Memory B cell (primary cell): ENCODE measurements at regions not wholly inside any gene's neighbourhood (a gene's known extent, or its start where the extent isn't known, plus 50 kb on each side); places are given as distances from the start of the nearest gene placed in this dataset.

ENCODE experiments used
- ATAC-seq: fragments of 150-1000 bp; cut with Tn5 transposase; 2 replicates; pipeline ENCODE4 v1.10.0; 2021; ENCODE audit warnings: low read depth, mild to moderate bottlenecking, moderate library complexity
- DNase-seq, 2 donors: peaks; one replicate each; pipeline ENCODE4 v3.0.0; 2022; ENCODE audit warnings: low spot score in 2 of 2
- H3K27ac Mint-ChIP-seq: one replicate; pipeline ENCODE4 v1.8.0; 2022; ENCODE audit warnings: mild to moderate bottlenecking, moderate library complexity, mixed read lengths
- H3K27me3 Mint-ChIP-seq: one replicate; pipeline ENCODE4 v1.8.0; 2022; ENCODE audit warnings: mixed read lengths
- H3K36me3 Mint-ChIP-seq: one replicate; pipeline ENCODE4 v1.8.0; 2022; ENCODE audit warnings: mild to moderate bottlenecking, mixed read lengths
- H3K4me1 Mint-ChIP-seq: one replicate; pipeline ENCODE4 v1.8.0; 2022; ENCODE audit warnings: mixed read lengths
- H3K4me3 Mint-ChIP-seq: one replicate; pipeline ENCODE4 v1.8.0; 2022; ENCODE audit warnings: mild to moderate bottlenecking, moderate library complexity, mixed read lengths
- H3K9me3 Mint-ChIP-seq: one replicate; pipeline ENCODE4 v1.8.0; 2022; ENCODE audit warnings: mixed read lengths

DNA sequence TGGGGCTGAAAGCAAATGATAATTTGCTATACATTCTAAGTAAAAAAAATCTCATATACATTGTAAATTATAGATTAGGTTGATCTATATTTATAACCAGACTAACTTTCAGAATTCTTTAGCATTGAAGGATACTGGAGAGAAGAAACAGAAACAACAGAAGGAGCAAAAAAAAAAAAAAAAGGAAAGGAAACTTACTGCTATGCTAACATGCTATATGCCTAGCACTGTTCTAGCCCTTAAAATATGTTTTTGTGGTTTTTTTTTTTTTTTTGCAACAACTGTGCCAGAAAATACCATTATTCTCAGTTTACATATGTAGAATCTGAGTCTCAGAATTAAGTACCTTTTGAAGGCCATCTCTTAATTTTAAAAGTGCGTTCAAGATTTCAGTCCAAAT lies 204.9 kb upstream of the MC4R start:
- H3K36me3 Mint-ChIP-seq = no peaks in the 10 kb centered on the region
- DNase-seq = no peak
- ATAC-seq = no peak
- no peak overlapping the region for H3K4me3 Mint-ChIP-seq
- H3K27me3 Mint-ChIP-seq = peaks cover 1% of the 10 kb centered on the region
- no peaks in the 10 kb centered on the region for H3K4me1 Mint-ChIP-seq
- peaks cover 5% of the 10 kb centered on the region for H3K9me3 Mint-ChIP-seq
- H3K27ac Mint-ChIP-seq = no peak overlapping the region

DNA sequence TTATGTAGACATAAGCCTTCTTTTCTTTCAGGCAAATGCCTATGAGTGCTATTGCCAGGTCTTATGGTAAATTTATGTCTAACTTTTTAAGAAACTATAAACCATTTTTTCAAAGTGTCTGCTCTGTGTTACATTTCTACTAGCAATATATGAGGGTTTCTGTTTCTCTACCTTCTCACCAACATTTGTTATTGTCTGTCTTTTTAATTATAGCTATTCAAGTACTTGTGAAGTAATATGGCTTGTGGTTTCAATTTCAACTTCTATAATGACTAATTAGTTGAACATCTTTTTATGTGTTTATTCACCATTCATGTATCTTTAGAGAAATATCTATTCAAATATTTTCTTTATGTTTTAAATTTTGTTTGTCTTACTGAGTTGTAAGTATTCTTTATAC lies 213.1 kb upstream of the MC4R start:
- no peak for ATAC-seq
- DNase-seq = no peak
- Mint-ChIP-seq H3K36me3 (no peaks in the 10 kb centered on the region), H3K9me3 (peaks cover 5% of the 10 kb centered on the region), H3K27me3 (no peaks in the 10 kb centered on the region), H3K4me1 (no peaks in the 10 kb centered on the region), H3K27ac (no peak overlapping the region), H3K4me3 (no peak overlapping the region)

DNA sequence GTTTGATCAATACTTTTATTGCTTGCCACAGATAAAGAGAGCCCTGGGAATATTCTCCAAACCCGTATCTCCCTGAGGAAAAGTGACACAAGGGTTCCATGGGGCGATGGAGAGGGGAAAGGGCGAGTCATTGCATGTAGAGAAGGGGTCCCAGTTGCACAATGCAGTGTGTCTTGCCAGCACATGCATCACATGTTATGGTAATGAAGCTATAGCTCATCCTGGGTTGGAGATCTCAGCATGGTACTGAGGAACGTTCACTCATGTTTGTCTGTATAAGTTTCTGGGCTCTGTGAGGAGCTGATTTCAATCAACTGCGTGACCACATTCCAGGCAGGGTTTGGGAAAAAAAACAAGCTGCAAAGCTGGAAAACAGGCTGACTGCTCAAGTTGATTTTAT lies 220.7 kb upstream of the MC4R start:
- Mint-ChIP-seq H3K9me3 (no peaks in the 10 kb centered on the region), H3K36me3 (no peaks in the 10 kb centered on the region), H3K27me3 (peaks cover 2% of the 10 kb centered on the region), H3K27ac (no peak overlapping the region), H3K4me1 (no peaks in the 10 kb centered on the region), H3K4me3 (no peak overlapping the region)
- no peak for ATAC-seq
- DNase-seq = no peak

DNA sequence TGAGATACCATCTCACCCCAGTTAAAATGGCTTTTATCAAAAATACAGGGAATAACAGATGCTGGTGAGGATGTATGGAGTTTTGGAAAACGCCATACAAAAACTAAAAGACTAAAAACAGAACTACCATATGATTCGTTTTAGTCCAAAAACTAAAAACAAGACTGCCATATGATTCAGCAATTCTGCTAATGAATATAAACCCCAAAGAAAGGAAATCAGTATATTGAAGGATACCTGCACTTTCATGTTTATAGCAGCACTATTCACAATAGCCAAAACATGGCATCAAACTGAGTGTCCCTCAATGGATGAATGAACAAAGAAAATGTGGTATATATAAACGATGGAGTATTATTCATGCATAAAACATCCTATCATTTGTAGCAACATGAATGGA lies 224.4 kb upstream of the MC4R start:
- Mint-ChIP-seq H3K4me3 (no peak overlapping the region), H3K9me3 (no peaks in the 10 kb centered on the region), H3K27me3 (peaks cover 2% of the 10 kb centered on the region), H3K4me1 (no peaks in the 10 kb centered on the region), H3K27ac (no peak overlapping the region), H3K36me3 (no peaks in the 10 kb centered on the region)
- ATAC-seq = no peak
- no peak for DNase-seq

DNA sequence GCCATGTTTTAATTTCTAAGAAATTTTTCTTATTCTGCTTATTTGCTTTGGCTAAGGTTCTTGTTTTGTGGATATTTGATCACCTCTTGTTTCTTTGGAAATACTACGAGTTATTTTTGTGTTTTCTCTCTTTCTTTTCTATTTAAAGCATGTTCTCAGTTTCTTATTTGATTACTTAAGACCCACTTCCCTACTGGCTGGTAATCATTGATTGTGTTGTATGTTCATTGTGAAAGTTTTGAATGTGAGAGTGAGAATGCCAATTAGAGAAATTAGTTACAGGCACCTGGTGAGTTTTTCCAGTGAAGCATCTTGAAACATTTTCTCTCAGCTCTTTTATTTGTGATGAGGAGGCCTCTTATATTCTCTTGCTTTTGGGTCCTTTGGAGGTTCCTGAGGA lies 226.7 kb upstream of the MC4R start:
- ATAC-seq = no peak
- DNase-seq = no peak
- H3K36me3 Mint-ChIP-seq = no peaks in the 10 kb centered on the region
- no peaks in the 10 kb centered on the region for H3K4me1 Mint-ChIP-seq
- no peaks in the 10 kb centered on the region for H3K9me3 Mint-ChIP-seq
- H3K27ac Mint-ChIP-seq = no peak overlapping the region
- H3K4me3 Mint-ChIP-seq = no peak overlapping the region
- H3K27me3 Mint-ChIP-seq = no peaks in the 10 kb centered on the region

DNA sequence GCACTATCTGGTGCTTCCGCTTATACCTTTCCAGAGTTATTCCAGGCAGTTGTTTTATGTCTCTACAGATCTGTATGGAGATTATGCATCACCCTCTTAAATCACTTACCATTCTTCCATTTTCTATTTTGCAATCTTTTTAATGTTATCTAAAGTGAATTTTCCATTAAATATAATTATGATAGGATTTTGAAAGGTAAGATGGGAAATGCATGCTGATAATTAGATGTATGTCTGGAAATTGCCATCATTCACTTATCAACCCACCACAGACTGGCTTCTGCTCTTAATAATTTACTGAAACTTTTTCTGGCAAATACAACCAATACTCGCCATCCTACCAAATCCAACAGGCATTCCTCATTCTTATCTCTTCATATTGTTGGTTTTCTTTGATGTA lies 227.4 kb upstream of the MC4R start:
- DNase-seq (no peak), ATAC-seq (no peak)
- no peaks in the 10 kb centered on the region for H3K36me3 Mint-ChIP-seq
- no peaks in the 10 kb centered on the region for H3K9me3 Mint-ChIP-seq
- no peak overlapping the region for H3K4me3 Mint-ChIP-seq
- no peak overlapping the region for H3K27ac Mint-ChIP-seq
- no peaks in the 10 kb centered on the region for H3K27me3 Mint-ChIP-seq
- H3K4me1 Mint-ChIP-seq = no peaks in the 10 kb centered on the region

DNA sequence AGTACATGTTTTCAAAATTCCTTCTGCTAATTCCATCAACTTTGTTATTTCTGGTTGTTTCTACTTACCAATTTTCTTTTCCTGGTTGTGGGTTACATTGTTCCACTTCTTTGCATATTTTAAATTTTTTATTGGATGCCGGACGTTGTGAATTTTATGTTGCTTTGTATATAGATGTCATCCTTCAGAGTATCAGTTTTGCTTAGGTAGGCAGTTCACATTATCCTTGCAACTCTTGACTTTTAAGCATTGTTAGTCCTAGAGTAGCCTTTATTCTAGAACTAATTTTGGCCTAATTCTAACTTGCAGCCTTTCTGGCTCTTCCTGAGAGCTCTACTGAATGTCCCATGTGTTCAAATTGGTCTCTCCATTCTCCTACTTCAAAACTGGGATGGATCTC lies 228.7 kb upstream of the MC4R start:
- Mint-ChIP-seq H3K27me3 (no peaks in the 10 kb centered on the region), H3K9me3 (no peaks in the 10 kb centered on the region), H3K4me1 (no peaks in the 10 kb centered on the region), H3K4me3 (no peak overlapping the region), H3K27ac (no peak overlapping the region), H3K36me3 (no peaks in the 10 kb centered on the region)
- DNase-seq (no peak), ATAC-seq (no peak)

DNA sequence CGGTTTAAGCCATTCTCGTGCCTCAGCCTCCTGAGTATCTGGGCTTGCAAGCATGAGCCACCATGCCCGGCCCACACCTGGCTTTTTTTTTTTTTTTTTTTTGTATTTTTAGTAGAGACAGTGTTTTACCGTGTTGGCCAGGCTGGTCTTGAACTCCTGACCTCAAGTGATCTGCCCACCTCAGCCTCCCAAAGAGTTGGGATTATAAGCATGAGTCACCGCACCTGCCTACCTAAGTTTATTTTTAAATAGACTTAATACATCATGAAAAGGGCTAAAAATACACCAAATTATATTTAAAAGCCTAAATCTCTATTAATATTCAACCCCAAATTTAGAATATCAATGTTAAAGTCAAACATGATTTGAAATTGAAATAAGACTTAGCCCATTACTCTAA lies 250.8 kb upstream of the MC4R start:
- ATAC-seq = no peak
- Mint-ChIP-seq H3K36me3 (no peaks in the 10 kb centered on the region), H3K4me3 (no peak overlapping the region), H3K4me1 (no peaks in the 10 kb centered on the region), H3K27ac (no peak overlapping the region), H3K27me3 (no peaks in the 10 kb centered on the region), H3K9me3 (no peaks in the 10 kb centered on the region)
- no peak for DNase-seq

DNA sequence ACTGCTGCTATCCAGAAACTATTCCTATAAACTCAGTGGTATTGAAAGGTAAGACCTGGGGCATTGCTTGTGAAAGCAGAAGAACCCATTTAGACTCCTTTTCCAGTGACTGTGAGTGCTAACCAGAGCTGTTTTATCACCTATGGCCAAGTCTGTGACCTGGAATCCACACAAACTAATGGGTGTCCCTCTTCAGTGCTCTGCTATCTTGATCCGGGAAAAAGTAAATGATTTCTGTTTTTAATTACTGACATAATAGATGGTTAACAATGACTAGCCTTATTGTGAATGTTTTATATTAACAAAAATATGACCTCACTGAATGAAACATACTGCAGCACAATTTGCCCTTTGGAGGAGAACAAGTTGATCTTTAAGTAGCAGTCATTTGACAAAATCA lies 251.6 kb upstream of the MC4R start:
- Mint-ChIP-seq H3K4me3 (no peak overlapping the region), H3K27ac (no peak overlapping the region), H3K27me3 (no peaks in the 10 kb centered on the region), H3K9me3 (no peaks in the 10 kb centered on the region), H3K4me1 (no peaks in the 10 kb centered on the region), H3K36me3 (no peaks in the 10 kb centered on the region)
- no peak for DNase-seq
- ATAC-seq = no peak

DNA sequence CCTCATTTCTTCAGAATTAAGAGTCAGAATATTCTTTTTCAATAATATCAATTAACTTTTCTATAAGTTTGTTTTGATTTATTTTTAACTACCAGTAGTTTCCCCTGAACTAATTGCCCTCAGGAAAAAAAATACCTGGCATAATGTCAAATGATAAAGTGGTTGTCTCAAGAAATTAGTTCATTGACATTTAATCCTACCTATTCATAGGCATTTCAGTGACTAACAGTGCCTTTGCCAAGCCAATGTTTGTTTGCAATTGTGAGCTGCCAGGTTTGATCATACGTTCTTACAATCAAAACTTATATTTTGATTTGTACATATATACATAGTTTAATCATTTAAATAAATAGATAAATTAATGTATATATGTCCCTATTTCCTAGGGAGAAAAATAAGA lies 267.3 kb upstream of the MC4R start:
- H3K9me3 Mint-ChIP-seq = peaks cover 3% of the 10 kb centered on the region
- no peaks in the 10 kb centered on the region for H3K4me1 Mint-ChIP-seq
- no peak for ATAC-seq
- DNase-seq = no peak
- H3K27me3 Mint-ChIP-seq = no peaks in the 10 kb centered on the region
- H3K36me3 Mint-ChIP-seq = no peaks in the 10 kb centered on the region
- no peak overlapping the region for H3K4me3 Mint-ChIP-seq
- no peak overlapping the region for H3K27ac Mint-ChIP-seq

DNA sequence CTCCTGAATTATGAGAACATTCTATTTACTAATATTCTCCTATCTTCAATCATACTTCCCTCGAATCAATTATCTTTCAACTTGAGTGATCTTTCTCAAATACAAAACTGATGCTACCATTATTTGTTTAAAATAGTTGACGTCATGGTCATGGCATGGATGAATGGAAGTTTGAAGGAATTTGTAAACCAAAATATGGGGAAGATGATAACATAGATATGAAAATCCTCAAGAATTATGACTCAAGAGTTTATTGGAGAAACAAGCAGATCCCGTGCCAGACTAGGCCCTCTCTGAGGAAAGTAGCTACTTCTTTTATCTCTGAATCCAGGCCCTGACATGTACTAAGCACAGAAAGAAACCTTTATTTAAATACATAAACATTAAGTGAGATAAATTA lies 270.4 kb upstream of the MC4R start:
- H3K9me3 Mint-ChIP-seq = no peaks in the 10 kb centered on the region
- no peak for DNase-seq
- H3K4me1 Mint-ChIP-seq = no peaks in the 10 kb centered on the region
- H3K4me3 Mint-ChIP-seq = no peak overlapping the region
- H3K27ac Mint-ChIP-seq = no peak overlapping the region
- ATAC-seq = no peak
- H3K27me3 Mint-ChIP-seq = no peaks in the 10 kb centered on the region
- no peaks in the 10 kb centered on the region for H3K36me3 Mint-ChIP-seq

DNA sequence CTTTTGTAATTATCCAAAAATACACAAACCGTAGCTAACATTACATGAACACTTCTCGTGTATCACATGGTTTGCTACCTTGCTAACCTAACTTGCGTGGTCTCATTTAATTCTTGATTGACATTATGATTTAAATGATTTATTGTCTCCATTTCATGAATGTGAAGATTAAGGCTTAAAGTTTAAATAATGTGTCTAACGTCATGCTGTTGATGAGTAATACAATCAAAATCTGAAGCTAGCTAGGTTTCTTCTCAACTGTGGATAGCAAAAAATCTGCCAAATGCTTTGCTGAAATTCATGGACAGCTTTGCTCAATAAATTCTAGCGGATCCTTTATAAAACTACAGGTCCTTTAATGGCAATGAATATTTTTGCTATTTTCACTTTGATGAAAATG lies 274.1 kb upstream of the MC4R start:
- Mint-ChIP-seq H3K27me3 (no peaks in the 10 kb centered on the region), H3K9me3 (no peaks in the 10 kb centered on the region), H3K4me3 (no peak overlapping the region), H3K27ac (no peak overlapping the region), H3K4me1 (no peaks in the 10 kb centered on the region), H3K36me3 (no peaks in the 10 kb centered on the region)
- DNase-seq (no peak), ATAC-seq (no peak)

DNA sequence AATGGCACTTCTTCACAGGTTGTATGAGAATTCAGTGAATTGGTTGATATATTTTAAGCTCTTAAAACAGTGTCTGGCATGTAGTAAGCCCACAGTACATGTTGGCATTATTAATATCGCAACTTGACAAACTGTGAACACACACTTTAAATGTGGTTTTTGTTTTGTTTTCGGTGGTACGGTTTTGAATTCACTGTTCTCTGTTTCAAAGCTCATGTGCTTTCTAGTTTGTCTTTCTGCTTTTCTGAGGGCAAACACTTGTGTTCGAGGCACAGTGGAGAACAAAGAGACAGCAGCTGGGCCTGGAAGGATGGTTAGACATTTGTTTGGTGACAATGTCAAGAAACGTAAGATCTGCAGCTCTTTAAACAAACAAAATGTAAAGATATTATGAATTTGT lies 276.5 kb upstream of the MC4R start:
- no peaks in the 10 kb centered on the region for H3K9me3 Mint-ChIP-seq
- no peak overlapping the region for H3K4me3 Mint-ChIP-seq
- H3K4me1 Mint-ChIP-seq = no peaks in the 10 kb centered on the region

DNA sequence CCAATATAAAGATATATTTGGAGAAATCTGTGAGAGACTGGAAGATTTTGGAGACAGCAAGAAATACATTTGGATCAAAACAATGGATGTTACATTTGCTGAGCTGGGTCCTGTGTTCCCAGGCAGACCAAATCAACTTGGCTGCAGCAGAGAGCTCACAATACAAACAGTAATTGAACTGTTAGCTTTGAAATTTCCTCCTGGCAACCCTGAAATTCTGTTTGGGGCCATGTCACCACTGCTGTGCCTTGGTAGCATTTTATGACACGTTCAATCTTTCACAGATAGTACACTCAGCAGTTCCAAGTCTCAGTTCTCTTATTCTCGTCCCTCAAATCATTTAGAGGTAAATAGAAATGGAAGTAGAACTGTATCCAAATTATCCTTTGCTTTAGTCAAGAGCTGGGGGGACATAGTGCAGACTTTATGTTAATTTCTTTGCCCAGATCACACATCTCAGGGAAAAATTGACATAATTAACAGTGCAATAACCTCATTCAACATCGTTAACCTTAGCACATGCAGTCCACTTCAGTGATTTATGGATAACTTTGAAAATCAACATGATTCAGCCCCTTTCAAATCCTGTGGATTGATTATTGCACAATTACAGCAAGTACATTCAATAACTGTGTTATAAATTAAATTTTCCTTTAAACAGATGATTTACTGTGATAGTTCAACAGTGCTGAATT lies 277.4 kb upstream of the MC4R start:
- no peak overlapping the region for H3K4me3 Mint-ChIP-seq
- no peaks in the 10 kb centered on the region for H3K36me3 Mint-ChIP-seq

More for the DNA sequence above, 276.5 kb upstream of the MC4R start:
- no peaks in the 10 kb centered on the region for H3K27me3 Mint-ChIP-seq
- DNase-seq (no peak), ATAC-seq (no peak)
- H3K36me3 Mint-ChIP-seq = no peaks in the 10 kb centered on the region
- H3K27ac Mint-ChIP-seq = no peak overlapping the region

DNA sequence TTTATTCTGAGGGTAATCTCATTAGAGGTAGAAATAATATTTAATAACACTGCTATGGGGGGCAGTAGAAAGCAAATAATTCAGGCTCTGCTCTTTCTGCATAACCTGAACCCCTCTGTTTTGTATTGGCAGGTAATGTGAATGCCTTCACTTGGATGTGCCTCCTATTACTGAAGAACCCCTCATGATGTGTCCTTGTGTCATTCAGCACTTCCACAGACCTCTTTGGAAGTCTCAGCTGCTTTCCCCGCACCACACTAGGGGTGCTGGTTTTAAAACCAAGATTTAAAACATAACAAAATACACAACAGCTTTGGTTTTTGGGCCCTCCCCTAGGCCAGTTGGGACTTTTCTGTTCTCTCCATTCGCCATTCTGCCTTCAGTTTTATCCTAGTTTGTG lies 281.7 kb upstream of the MC4R start:
- Mint-ChIP-seq H3K4me1 (no peaks in the 10 kb centered on the region), H3K27me3 (no peaks in the 10 kb centered on the region), H3K36me3 (no peaks in the 10 kb centered on the region), H3K9me3 (no peaks in the 10 kb centered on the region), H3K4me3 (no peak overlapping the region), H3K27ac (no peak overlapping the region)
- DNase-seq = no peak
- no peak for ATAC-seq

More for the DNA sequence above, 277.4 kb upstream of the MC4R start:
- Mint-ChIP-seq H3K4me1 (no peaks in the 10 kb centered on the region), H3K27me3 (no peaks in the 10 kb centered on the region), H3K9me3 (no peaks in the 10 kb centered on the region), H3K27ac (no peak overlapping the region)
- DNase-seq = no peak
- ATAC-seq = no peak
